GM19468 (cell line): ENCODE measurements at regions not wholly inside any gene's neighbourhood (a gene's known extent, or its start where the extent isn't known, plus 50 kb on each side); places are given as distances from the start of the nearest gene placed in this dataset.
"Not testable (repeated sequence)": the region's sequence is repeated elsewhere in the genome, so short reads cannot be mapped to it uniquely, and the experiment has no call there.

ENCODE experiments used
- ATAC-seq: cut with Tn5 transposase; IDR thresholded peaks from one replicate; pipeline ENCODE4 v1.9.1; 2021; ENCODE audit warnings: mild to moderate bottlenecking, moderate library complexity, moderate number of reproducible peaks; ENCODE audit not compliant: unreplicated experiment; ENCODE audit errors: extremely low read depth

- no peak for ATAC-seq
These were observed 140.3 kb upstream of the ZC3H15 start for GRCh38 chr2:186345745-186346144.

DNA sequence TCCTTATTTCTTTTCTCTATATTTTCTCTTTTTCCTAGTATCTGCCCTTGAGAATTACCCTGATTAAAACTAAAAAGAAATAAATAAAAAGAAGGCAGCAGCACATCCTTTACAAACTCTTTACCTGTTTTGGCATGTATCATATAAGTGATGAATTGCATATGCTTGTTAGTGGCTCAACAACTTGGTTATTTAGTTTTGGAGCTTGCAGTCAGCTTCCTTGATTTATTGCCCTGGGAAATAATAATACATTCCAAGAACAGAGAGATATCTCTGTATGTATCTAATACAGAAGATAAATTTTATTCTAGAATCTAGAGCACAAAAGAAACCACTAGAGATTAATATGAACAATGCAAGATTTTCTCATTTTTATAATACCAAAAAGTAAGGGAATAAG is 139.8 kb upstream of the ZC3H15 start:
- no peak for ATAC-seq

- no peak for ATAC-seq
These were observed 138.6 kb upstream of the ZC3H15 start for GRCh38 chr2:186347472-186347871.

- ATAC-seq = no peak
These were observed 137.9 kb upstream of the ZC3H15 start for GRCh38 chr2:186348200-186348599.

DNA sequence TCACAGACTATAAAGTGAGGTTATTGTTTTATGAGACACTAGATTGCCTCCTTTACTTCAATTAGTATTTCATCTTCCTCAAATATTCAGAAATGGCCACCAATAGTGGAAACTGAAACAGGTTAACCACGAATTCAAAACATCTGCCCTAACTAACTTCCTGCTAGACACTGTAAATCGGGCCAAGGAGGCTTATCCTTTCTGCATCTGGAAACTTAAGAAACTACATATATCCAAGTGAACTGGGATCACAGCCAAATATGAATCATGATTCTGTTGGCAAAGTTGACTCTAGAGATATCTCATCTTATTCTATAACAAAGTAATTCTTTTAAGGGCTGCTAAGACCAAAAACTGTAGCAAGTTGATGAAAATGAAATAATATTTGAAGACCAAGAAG is 136.6 kb upstream of the ZC3H15 start:
- peak; percentile 59 for ATAC-seq

DNA sequence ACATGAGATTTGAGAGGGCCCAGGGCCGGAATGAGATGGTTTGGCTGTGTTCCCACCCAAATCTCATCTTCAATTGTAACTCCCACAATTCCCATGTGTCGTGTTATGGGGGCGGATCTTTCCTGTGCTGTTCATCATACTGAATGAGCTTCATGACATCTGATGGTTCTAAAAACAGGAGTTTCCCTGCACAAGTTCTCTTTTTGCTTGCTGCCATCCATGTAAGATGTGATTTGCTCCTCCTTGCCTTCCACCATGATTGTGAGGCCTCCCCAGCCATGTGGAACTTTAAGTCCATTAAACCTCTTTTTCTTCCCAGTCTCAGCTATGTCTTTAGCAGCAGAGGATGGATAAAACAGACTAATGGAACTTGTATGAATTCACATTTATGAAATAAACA is 131.9 kb upstream of the ZC3H15 start:
- not testable (repeated sequence) for ATAC-seq

- ATAC-seq = no peak
These were observed 120.7 kb upstream of the ZC3H15 start for GRCh38 chr2:186365406-186365805.

DNA sequence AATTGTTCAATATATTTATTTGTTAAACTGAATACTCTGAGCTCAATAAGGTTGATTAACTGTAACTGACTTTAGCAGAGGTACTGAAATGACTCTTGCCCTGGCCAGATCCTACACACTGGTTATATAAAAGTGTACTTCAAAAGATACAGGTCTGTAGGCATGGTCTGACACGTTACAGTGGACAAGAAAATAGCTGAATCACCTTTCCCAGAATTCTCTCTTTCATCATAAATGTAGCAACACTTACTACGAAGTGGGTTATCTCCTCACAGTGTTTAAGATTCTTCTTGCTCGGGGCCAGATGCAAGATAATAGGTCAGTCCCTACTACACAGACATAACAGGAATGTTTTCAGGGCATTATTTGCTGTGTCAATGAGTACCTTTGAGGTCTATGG is 107.0 kb upstream of the ZC3H15 start:
- no peak for ATAC-seq

- ATAC-seq = no peak
These were observed 105.3 kb upstream of the ZC3H15 start for GRCh38 chr2:186380805-186381204.

DNA sequence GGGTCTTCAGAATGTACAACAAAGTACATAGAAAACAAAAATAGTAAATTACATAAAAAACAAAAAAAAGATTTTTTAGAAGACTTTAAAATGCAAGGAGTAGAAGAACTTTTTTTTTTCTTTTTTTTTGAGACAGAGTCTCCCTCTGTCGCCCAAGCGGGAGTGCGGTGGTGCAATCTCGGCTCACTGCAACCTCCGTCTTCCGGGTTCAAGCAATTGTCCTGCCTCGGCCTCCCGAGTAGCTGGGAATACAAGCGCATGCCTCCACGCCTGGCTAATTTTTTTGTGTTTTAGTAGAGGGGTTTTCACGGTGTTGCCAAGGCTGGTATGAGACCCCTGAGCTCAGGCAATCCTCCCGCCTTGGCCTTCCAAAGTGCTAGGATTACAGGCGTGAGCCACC is 104.5 kb upstream of the ZC3H15 start:
- ATAC-seq = no peak

DNA sequence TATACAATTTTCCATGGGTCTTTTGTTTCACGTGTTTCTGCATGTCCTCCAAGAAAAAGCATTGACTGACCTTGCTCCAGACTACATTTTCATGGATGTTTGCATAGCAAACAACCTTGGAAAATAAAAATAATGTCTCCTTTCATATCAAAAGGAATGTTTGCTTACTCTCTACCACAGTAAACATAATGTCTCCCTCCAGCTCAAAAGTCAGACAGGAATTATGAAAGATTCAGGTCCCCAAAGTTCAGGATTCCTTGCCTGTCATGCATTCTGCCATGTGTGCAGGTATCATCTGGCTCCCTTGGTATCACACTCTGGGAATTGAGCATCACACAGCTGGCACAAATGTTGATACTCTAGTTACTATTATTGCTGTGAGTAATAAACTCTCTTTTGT is 103.1 kb upstream of the ZC3H15 start:
- ATAC-seq = no peak

- no peak for ATAC-seq
These were observed 101.8 kb upstream of the ZC3H15 start for GRCh38 chr2:186384226-186384625.

- not testable (repeated sequence) for ATAC-seq
These were observed 100.3 kb upstream of the ZC3H15 start for GRCh38 chr2:186385638-186386201.

DNA sequence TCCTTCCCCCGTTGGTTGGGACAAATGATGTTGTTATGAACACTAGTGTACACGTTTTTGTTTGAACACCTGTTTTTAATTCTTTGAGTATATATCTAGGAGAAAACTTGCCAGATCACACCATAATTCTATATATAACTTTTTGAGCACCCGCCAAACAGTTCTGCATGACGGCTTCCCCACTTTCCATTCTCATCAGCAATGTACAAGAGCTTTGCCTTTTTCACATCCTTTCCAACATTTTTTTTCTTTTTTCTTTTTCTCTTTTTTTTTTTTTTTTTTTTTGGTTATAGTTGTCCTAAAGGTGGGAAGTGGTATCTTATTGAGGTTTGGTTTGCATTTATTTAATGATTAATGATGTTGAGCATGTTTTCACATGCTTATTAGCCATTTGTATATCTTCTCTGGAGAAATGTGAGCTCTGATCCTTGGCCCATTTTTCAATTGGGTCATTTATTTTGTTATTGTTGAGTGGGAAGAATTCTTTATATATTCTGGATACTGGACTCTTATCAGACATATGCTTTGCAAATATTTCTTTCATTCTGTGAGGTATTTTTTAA is 86.9 kb upstream of the ZC3H15 start:
- no peak for ATAC-seq

GRCh38 chr2:186405842-186406241 is 80.2 kb upstream of the ZC3H15 start:
- no peak for ATAC-seq

DNA sequence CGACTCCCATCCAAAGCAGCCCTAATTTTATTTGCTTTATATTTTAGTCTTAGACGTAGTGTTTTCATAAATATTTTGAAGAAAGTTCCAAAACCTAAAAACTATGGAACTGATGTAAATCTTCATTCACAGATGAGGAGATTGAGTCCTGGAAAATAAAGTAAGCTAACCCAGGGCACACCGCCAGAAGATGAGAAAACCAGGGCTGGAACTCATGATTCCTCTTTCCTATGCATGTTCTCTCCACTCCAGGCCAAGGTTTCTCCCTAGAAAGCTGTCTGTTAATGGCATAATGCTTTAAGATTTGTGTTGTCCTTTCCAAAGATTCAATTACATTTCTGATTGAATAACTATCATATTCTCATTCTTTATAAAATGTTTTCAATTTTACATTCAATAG is 78.4 kb upstream of the ZC3H15 start:
- no peak for ATAC-seq

DNA sequence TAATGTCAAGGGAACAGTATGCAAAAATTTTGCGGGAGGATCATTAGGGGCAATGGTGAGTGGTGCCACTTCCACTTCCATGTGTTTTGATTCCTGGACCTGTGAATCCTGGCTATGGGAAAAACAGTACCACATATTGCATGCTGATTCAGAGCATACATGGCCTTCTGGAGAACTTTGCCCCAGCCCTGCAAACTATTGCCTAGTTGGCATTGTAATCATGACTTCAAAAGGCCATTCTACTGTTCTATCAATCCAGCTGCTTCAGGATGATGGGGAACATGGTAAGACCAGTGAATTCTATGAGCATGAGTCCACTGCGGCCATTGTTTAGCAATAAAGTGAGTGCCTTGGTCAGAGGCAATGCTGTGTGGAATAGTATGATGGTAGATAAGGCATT is 75.3 kb upstream of the ZC3H15 start:
- ATAC-seq = no peak

DNA sequence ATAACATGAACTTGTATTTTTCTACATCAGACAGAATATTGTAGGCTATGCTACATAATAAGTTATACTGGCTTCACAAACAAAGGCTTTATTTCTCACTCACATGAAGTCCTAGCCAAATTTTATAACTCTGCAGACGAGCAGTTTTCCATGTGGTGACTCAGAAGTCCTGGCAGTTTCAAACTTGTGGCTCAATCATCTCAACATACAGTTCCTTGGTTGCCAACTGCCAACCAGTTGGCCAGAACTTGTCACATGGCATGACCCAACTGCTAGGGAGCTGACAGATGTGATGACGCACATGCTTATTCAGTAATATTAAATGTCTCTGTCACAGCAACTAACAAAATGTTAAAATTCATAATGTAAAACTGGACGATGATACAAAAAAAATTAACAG is 63.8 kb upstream of the ZC3H15 start:
- ATAC-seq = no peak

GRCh38 chr2:186423481-186423880 is 62.6 kb upstream of the ZC3H15 start:
- no peak for ATAC-seq

GRCh38 chr2:186424265-186424664 is 61.8 kb upstream of the ZC3H15 start:
- ATAC-seq = no peak

- ATAC-seq = no peak
These were observed 60.5 kb upstream of the ZC3H15 start for GRCh38 chr2:186425576-186425975.

DNA sequence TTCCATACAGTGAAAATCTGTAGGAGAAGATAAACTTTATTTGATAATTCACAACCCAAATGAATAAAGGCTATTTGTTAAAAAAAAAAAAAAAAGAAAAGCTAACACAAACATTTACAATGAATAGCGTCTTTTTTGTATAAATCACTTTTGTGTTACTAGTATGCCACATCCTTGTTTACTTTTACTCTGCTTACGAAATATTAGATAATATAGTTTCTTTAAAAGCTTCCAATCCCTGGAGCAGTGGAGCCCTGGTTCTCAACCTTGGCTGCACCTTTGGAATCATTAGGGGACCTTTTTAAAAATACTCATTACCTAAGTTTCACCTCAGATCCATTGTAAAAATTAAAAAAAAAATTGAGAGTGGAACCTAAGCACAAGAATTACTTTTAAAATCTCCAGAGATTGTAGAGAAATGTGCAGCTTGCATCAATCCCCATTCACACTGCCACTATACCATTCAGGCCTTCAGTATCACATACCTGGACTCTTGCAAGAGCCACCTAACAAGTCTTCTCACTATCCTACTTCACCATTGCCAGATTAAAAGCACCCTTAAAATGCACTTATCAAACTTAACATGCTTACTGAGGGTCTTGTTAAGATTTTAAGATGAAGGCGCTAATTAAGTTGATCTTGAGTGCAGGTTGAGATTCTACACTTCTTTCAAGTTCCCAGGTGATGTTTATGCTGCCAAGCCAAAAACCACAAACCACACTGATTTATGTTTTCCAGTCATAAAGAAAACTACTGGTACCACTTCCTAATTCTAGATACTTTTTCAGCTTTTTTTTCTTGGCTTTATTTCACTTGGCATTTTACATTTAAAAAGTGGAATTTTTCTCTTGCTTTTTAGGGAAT is 59.7 kb upstream of the ZC3H15 start:
- ATAC-seq = peak; percentile 95
